SK-N-SH (cell line): ENCODE measurements at regions not wholly inside any gene's neighbourhood (a gene's known extent, or its start where the extent isn't known, plus 50 kb on each side); places are given as distances from the start of the nearest gene placed in this dataset.

Experiments
- CTCF ChIA-PET: fragments of 300-600, 350-600 bp; formaldehyde crosslinking; extraction: SDS; loops from one replicate; lab custom pipeline; 2021; lab: Yijun Ruan, JAX
- POLR2A ChIA-PET: fragments of 350-600 bp; sonication (Branson Sonifier 250); formaldehyde crosslinking; extraction: SDS; loops from one replicate; lab custom pipeline; 2020; ENCODE audit warnings: antibody characterized with exemption, inconsistent platforms; lab: Yijun Ruan, JAX
- DNase-seq: peaks from one replicate; pipeline ENCODE4 v3.0.0; 2012
- H2AFZ ChIP-seq: fragments of 200-600 bp; sonication (generic); 2 replicates; pipeline ENCODE4 v1.8.1; 2016; ENCODE audit warnings: antibody characterized with exemption, mild to moderate bottlenecking, low read depth
- H3F3A ChIP-seq: fragments of 200-600 bp; sonication (generic); replicated peaks from 2 replicates; pipeline ENCODE3; 2016; ENCODE audit warnings: antibody characterized with exemption, mild to moderate bottlenecking; ENCODE audit not compliant: insufficient read depth
- H3K27ac ChIP-seq, 2 experiments: fragments of 200-500 bp in 1 of 2; fragments of 200-600 bp in 1 of 2; sonication (Bioruptor generic) in 1 of 2; sonication (generic), shearing (Covaris generic) in 1 of 2; 2 replicates each; pipeline versions ENCODE4 v1.5.1 to v1.6.1; 2014 to 2016; ENCODE audit warnings: low read depth in 2 of 2, inconsistent platforms in 1 of 2, low read length in 1 of 2, mild to moderate bottlenecking in 1 of 2, mixed read lengths in 1 of 2
- H3K27me3 ChIP-seq: fragments of 200-600 bp; sonication (generic), shearing (Covaris generic); 2 replicates; pipeline ENCODE4 v1.6.1; 2016; ENCODE audit warnings: mixed run types; ENCODE audit not compliant: insufficient read depth
- H3K36me3 ChIP-seq, 2 experiments: fragments of 200-500 bp in 1 of 2; fragments of 200-600 bp in 1 of 2; sonication (Bioruptor generic) in 1 of 2; sonication (generic) in 1 of 2; replicated peaks in 1 of 2; 2 replicates each; pipeline versions ENCODE3 to v1.5.1; 2014 to 2016; ENCODE audit warnings: low read length in 1 of 2, mild to moderate bottlenecking in 1 of 2; ENCODE audit not compliant: insufficient read depth in 2 of 2, control insufficient read depth in 1 of 2
- H3K4me1 ChIP-seq, 2 experiments: fragments of 200-500 bp in 1 of 2; fragments of 200-600 bp in 1 of 2; sonication (Bioruptor generic) in 1 of 2; sonication (generic), shearing (Covaris generic) in 1 of 2; 2 replicates each; pipeline versions ENCODE4 v1.5.1 to v1.6.1; 2014 to 2016; ENCODE audit warnings: low read depth in 1 of 2, low read length in 1 of 2, mixed run types in 1 of 2; ENCODE audit not compliant: insufficient read depth in 2 of 2, control insufficient read depth in 1 of 2
- H3K4me2 ChIP-seq: fragments of 200-600 bp; sonication (generic), shearing (Covaris generic); 2 replicates; pipeline ENCODE4 v1.6.1; 2017; ENCODE audit warnings: mixed run types
- H3K4me3 ChIP-seq, 2 experiments: fragments of 200-500 bp in 1 of 2; fragments of 200-600 bp in 1 of 2; sonication (Bioruptor generic) in 1 of 2; sonication (generic), shearing (Covaris generic) in 1 of 2; 2 replicates each; pipeline versions ENCODE4 v1.5.1 to v1.8.1; 2014 to 2016; ENCODE audit warnings: low read depth in 2 of 2, inconsistent platforms in 1 of 2, low read length in 1 of 2, mild to moderate bottlenecking in 1 of 2, mixed read lengths in 1 of 2, moderate library complexity in 1 of 2
- H3K79me2 ChIP-seq: fragments of 200-600 bp; sonication (generic); 2 replicates; pipeline ENCODE4 v1.8.1; 2017; ENCODE audit warnings: mild to moderate bottlenecking; ENCODE audit not compliant: insufficient read depth
- H3K9ac ChIP-seq: fragments of 200-600 bp; sonication (generic); 2 replicates; pipeline ENCODE4 v1.6.1; 2017; ENCODE audit warnings: mixed run types
- H3K9me2 ChIP-seq: fragments of 200-600 bp; sonication (generic); 2 replicates; pipeline ENCODE4 v1.6.1; 2017; ENCODE audit warnings: mixed run types
- H3K9me3 ChIP-seq: fragments of 200-600 bp; sonication (generic); 2 replicates; pipeline ENCODE4 v1.6.1; 2017; ENCODE audit warnings: mixed run types, mild to moderate bottlenecking, moderate library complexity
- H4K20me1 ChIP-seq: fragments of 200-600 bp; sonication (generic); 2 replicates; pipeline ENCODE4 v1.6.1; 2017; ENCODE audit warnings: mild to moderate bottlenecking, mixed run types; ENCODE audit not compliant: insufficient read depth
- ELF1 ChIP-seq: IDR thresholded peaks from 2 replicates; pipeline ENCODE4 v1.4.0; 2012
- FOXJ3 ChIP-seq: sonication (generic); formaldehyde crosslinking; IDR thresholded peaks from 2 replicates; pipeline ENCODE4 v1.5.1; 2020; ENCODE audit warnings: mild to moderate bottlenecking, missing genetic modification reagents
- MEF2A ChIP-seq: IDR thresholded peaks from 2 replicates; pipeline ENCODE4 v1.4.0; 2012; ENCODE audit warnings: low read depth, borderline replicate concordance
- PBX3 ChIP-seq: IDR thresholded peaks from 2 replicates; pipeline ENCODE4; 2012
- RAD21 ChIP-seq: IDR thresholded peaks from 2 replicates; pipeline ENCODE4 v1.6.1; 2012; ENCODE audit warnings: mild to moderate bottlenecking, low read length
- RCOR1 ChIP-seq: fragments of 150-350 bp; IDR thresholded peaks from 2 replicates; pipeline ENCODE4 v1.6.1; 2017; ENCODE audit warnings: antibody characterized with exemption, low read length
- SIN3A ChIP-seq: IDR thresholded peaks from 2 replicates; pipeline ENCODE4 v1.6.1; 2012; ENCODE audit warnings: low read depth, mild to moderate bottlenecking, low read length, moderate library complexity, borderline replicate concordance
- TCF12 ChIP-seq: IDR thresholded peaks from 2 replicates; pipeline ENCODE4 v1.4.0; 2012
- YY1 ChIP-seq: IDR thresholded peaks from 2 replicates; pipeline ENCODE4 v1.4.0; 2012; ENCODE audit warnings: low read depth, mild to moderate bottlenecking
- WGBS: methylation state at CpG from one replicate; pipeline ENCODE4 v1.1.6; 2017; ENCODE audit warnings: low lambda C conversion rate; 5-methylcytosine and 5-hydroxymethylcytosine counted together
- TF ChIP-seq, protein P1 (sequence below): fragments of 150-350 bp; IDR thresholded peaks from 2 replicates; pipeline ENCODE4 v1.6.1; 2017; ENCODE audit warnings: antibody characterized with exemption, low read length, low read depth, borderline replicate concordance
- TF ChIP-seq, protein P2 (sequence below): fragments of 200-600 bp; sonication (generic); IDR thresholded peaks from 2 replicates; pipeline ENCODE4 v1.6.1; 2017; ENCODE audit warnings: antibody characterized with exemption, mild to moderate bottlenecking, moderate library complexity
- TF ChIP-seq, protein P3 (sequence below): IDR thresholded peaks from 2 replicates; pipeline ENCODE4 v1.4.0; 2012; ENCODE audit warnings: low read depth, borderline replicate concordance

GRCh38 chr7:36802459-36803135 is 78.3 kb upstream of the AOAH start:
- Histone ChIP-seq H3K36me3 (no peaks in the 10 kb centered on the region), H3K4me2 (no peak overlapping the region), H3K9ac (no peak overlapping the region), H3K9me3 (no peaks in the 10 kb centered on the region), H3K4me3 (no peak overlapping the region), H3K79me2 (no peaks in the 10 kb centered on the region), H4K20me1 (no peaks in the 10 kb centered on the region), H3K27ac (peak overlapping the region in 1 of 2 experiments; percentile 12; a peak in 1 of 4 replicates), H3K4me1 (peaks cover 0 to 2% of the 10 kb centered on the region in 2 experiments; a peak in 1 of 4 replicates), H3K27me3 (no peaks in the 10 kb centered on the region), H3F3A (no peaks in the 10 kb centered on the region), H2AFZ (no peak overlapping the region), H3K9me2 (no peaks in the 10 kb centered on the region)
- ChIA-PET POLR2A (no interaction called here), CTCF (interaction anchor here (0.8 to 1.5 kb wide), 3 partner anchors 12 to 315 kb away, joined by 3 to 5 read pairs (median 4); no protein-coding TSS in a partner anchor)
- TF ChIP-seq ELF1 (no peak), TCF12 (no peak), RCOR1 (no peak), MEF2A (no peak), YY1 (no peak), SIN3A (no peak), FOXJ3 (CRISPR knock-in tag) (no peak), PBX3 (no peak), RAD21 (no peak)
- TF ChIP-seq, protein P1, sequence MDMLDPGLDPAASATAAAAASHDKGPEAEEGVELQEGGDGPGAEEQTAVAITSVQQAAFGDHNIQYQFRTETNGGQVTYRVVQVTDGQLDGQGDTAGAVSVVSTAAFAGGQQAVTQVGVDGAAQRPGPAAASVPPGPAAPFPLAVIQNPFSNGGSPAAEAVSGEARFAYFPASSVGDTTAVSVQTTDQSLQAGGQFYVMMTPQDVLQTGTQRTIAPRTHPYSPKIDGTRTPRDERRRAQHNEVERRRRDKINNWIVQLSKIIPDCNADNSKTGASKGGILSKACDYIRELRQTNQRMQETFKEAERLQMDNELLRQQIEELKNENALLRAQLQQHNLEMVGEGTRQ: no peak
- TF ChIP-seq, protein P2, sequence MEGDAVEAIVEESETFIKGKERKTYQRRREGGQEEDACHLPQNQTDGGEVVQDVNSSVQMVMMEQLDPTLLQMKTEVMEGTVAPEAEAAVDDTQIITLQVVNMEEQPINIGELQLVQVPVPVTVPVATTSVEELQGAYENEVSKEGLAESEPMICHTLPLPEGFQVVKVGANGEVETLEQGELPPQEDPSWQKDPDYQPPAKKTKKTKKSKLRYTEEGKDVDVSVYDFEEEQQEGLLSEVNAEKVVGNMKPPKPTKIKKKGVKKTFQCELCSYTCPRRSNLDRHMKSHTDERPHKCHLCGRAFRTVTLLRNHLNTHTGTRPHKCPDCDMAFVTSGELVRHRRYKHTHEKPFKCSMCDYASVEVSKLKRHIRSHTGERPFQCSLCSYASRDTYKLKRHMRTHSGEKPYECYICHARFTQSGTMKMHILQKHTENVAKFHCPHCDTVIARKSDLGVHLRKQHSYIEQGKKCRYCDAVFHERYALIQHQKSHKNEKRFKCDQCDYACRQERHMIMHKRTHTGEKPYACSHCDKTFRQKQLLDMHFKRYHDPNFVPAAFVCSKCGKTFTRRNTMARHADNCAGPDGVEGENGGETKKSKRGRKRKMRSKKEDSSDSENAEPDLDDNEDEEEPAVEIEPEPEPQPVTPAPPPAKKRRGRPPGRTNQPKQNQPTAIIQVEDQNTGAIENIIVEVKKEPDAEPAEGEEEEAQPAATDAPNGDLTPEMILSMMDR: no peak
- DNase-seq: no peak
- 22% methylated on average over 1 of the region's 1 CpG for WGBS

DNA sequence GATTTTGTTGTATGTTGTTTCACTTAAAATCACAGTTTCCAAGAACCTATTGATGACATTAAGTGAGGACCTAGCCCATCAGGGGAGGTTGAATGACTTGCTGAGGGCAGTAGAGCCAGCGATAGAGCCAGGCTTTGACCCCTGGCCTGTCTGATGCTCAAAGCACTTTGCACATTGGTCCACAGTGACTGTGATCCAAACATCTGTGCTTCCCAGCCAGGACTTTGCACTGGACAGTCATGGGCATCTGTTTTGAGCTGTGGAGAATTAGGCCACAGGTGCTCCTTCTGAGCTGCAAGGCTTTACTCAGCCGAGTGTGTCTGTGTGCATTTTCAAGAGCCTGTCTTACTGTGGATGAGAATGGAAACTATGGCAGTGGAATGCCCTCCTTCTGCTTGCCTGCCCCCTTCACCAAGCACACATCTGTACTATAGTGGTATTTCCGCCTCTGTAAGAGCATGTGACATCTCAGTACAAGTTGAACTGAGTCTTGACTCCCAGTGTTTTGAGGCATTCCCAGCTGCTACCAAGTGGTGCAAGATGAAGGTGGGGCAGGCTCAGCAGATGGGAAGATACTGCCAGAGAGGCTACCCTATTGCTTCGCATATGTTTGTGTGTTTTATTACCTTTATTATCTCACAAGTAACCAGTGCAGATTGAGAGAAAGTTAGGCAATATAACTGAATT is 72.7 kb upstream of the AOAH start:
- no peaks in the 10 kb centered on the region for H3K36me3 ChIP-seq
- H3F3A ChIP-seq: no peaks in the 10 kb centered on the region
- TF ChIP-seq, protein P3, sequence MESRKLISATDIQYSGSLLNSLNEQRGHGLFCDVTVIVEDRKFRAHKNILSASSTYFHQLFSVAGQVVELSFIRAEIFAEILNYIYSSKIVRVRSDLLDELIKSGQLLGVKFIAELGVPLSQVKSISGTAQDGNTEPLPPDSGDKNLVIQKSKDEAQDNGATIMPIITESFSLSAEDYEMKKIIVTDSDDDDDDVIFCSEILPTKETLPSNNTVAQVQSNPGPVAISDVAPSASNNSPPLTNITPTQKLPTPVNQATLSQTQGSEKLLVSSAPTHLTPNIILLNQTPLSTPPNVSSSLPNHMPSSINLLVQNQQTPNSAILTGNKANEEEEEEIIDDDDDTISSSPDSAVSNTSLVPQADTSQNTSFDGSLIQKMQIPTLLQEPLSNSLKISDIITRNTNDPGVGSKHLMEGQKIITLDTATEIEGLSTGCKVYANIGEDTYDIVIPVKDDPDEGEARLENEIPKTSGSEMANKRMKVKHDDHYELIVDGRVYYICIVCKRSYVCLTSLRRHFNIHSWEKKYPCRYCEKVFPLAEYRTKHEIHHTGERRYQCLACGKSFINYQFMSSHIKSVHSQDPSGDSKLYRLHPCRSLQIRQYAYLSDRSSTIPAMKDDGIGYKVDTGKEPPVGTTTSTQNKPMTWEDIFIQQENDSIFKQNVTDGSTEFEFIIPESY: no peak
- no peak for TF ChIP-seq PBX3
- H3K79me2 ChIP-seq: no peaks in the 10 kb centered on the region
- H3K27ac ChIP-seq: no peak overlapping the region
- ChIA-PET POLR2A (no interaction called here), CTCF (no interaction called here)
- H3K27me3 ChIP-seq: no peaks in the 10 kb centered on the region
- no peaks in the 10 kb centered on the region for H4K20me1 ChIP-seq
- H3K4me3 ChIP-seq: no peak overlapping the region
- H3K9me3 ChIP-seq: no peaks in the 10 kb centered on the region
- H3K4me2 ChIP-seq: no peak overlapping the region
- no peak overlapping the region for H2AFZ ChIP-seq
- no peak for DNase-seq
- H3K9ac ChIP-seq: no peak overlapping the region
- no peaks in the 10 kb centered on the region for H3K9me2 ChIP-seq
- peaks cover 0 to 5% of the 10 kb centered on the region in 2 experiments; a peak in 1 of 4 replicates for H3K4me1 ChIP-seq
- 34% methylated on average over 4 of the region's 4 CpGs for WGBS
